ENCODE measurements at regions not wholly inside any gene's neighbourhood (a gene's known extent, or its start where the extent isn't known, plus 50 kb on each side); places are given as distances from the start of the nearest gene placed in this dataset.
A peak's percentile ranks its signal among the peaks of the same experiment; 100 is the strongest.

- peak; percentile 45 to 84; a peak in 3 of 4 replicates for TF ChIP-seq CTCF (conservative IDR thresholded peaks at IDR 0.05; ENCODE audit: low read depth in 2 of 2)
- TF ChIP-seq POLR2AphosphoS5 (IDR thresholded peaks at IDR 0.05; ENCODE audit: low read depth): no peak
- no peak for TF ChIP-seq EZH2phosphoT487 (IDR thresholded peaks at IDR 0.05; ENCODE audit: unreplicated experiment)
- no peak for TF ChIP-seq STAT1 (IDR thresholded peaks at IDR 0.05; ENCODE audit: unreplicated experiment)
Measured at GRCh38 chr5:4511996-4512656, 628.0 kb upstream of the ADAMTS16 start.

Measured in GM23338 (cell line).